Ramos (cell line): ENCODE measurements at regions not wholly inside any gene's neighbourhood (a gene's known extent, or its start where the extent isn't known, plus 50 kb on each side); places are given as distances from the start of the nearest gene placed in this dataset.
"Not testable (repeated sequence)": the region's sequence is repeated elsewhere in the genome, so short reads cannot be mapped to it uniquely, and the experiment has no call there.

Source experiments
- in situ Hi-C: fragments of 300-500 bp; cut with MboI; formaldehyde crosslinking; loops from one replicate; pipeline ENCODE4 v1.14.3; 2022; ENCODE audit warnings: low sequenced_read_pairs; ENCODE audit not compliant: unreplicated experiment

DNA sequence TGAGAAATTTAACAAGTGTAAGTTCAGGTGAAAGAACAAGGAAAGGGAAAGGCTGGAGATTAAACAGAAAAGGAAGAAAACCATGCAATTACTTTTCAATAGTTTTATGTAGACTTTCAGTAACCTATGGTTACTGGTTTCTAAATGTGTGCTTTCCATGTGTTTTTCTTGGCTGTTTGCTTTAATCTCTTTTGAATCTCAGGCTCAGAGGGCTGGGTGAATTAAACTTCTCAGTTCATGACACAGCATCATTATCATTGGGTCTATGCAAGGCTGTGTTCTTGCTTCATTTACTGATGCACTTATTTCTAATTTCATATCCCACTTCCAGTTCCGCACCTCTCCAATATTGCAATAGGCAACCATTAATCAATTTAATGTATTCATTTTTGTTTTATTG, 266.5 kb upstream of the UGT8 start:
- in situ Hi-C loops, result no loop called here

DNA sequence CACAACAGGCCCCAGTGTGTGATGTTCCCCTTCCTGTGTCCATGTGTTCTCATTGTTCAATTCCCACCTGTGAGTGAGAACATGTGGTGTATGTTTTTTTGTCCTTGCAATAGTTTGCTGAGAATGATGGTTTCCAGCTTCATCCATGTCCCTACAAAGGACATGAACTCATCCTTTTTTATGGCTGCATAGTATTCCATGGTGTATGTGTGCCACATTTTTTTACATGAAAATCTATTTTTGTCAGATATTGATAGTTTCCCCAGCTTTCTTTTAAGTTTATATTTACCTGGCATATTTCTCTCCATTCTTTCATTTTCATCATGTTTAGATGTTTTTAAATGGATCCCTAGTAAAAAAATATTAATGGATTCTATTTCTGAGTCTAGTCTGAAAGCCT, 264.2 kb upstream of the UGT8 start:
- in situ Hi-C loops, result not testable (repeated sequence)

DNA sequence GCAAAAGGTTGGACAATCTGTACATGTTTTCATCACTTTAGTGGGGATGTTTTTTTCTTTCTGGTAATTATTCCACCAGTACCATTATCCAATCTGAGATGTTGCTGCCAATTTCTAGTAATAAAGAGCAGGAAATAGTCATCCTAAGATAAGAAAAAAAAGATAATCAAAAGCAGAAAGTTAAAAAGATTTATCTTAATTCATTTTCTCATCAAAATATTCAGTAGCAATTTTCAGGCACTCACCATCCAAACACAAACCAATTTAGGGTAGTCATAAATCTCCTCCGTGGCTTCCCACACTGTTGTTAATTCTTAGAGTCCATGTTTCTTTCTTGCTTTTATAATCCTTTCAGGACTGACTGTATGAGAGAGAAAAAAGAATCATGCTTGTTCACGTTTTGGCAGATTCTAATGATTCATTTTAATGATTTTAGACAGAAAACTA, 263.7 kb upstream of the UGT8 start:
- in situ Hi-C loops, result no loop called here

GRCh38 chr4:114335339-114335738, 263.3 kb upstream of the UGT8 start:
- in situ Hi-C loops, result no loop called here

- in situ Hi-C loops, result no loop called here
Observed at GRCh38 chr4:114343015-114343414, 255.6 kb upstream of the UGT8 start.

DNA sequence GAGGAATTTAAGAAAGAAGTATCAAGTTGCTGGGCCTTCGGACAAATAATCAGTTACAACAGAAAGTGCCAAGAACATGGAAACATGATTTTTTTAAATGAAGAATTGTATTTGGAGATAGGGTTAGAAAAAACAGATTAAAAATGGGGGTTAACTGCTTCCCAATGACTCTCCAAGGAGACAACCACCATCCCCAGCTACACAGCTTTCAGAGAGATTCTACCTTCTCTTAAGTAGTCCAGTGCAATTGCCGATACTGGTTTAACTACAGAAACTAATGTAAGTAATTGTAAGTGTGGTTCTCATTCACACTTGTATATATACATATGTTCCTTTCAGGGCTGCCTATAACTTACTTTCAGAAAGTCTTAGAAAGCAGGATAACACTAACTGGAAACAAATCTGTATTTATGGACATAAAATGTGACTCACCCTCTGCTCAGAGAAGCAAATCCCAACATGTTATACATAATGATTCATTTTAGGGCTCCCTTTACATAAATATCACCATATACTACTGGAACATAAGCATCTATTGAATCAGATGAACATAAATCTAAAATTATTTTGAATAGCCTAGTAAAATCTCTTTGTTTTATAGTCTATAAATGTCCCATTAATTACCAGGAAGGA, 248.9 kb upstream of the UGT8 start:
- in situ Hi-C loops, result no loop called here

- in situ Hi-C loops, result no loop called here
Observed at GRCh38 chr4:114358901-114359300, 239.7 kb upstream of the UGT8 start.

DNA sequence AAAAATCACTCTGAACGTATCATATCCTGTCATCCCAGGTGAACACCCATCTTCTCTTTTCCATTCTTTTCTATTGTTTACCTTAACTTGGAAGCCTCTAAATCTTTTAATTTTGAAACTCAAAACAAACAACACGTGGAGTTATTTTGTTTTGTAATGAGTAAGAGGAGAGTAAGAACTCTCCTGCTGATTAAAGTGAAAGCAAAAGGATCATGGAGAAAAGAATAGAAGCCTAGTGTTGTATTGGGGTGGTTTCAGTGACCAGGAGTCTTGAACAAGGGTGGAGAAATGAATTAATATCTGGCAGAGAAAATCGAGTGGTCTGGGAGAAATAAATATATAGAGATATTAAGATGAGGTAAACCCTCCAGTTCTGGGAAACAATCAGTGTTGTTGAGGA, 237.4 kb upstream of the UGT8 start:
- in situ Hi-C loops, result no loop called here

- in situ Hi-C loops, result no loop called here
Observed at GRCh38 chr4:114364857-114365256, 233.8 kb upstream of the UGT8 start.

GRCh38 chr4:114365591-114365990, 233.0 kb upstream of the UGT8 start:
- in situ Hi-C loops, result no loop called here

DNA sequence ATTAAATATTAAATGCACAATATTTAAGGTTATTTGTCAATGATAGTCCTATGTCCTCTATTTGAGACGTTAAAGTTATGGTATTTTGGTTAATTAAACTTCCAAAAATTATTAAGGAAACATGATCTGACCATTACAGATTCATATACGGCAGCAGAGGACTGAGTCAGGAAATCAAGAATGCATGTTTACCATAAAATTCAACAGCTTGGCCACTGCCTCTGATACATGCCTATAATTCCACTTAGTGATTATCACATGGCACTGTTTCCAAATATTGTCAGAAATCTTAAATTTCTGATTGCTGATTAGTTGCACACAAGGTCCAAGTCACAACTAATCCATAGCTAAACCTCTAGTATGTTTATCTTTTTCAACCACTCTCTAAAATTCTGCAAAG, 232.2 kb upstream of the UGT8 start:
- in situ Hi-C loops, result no loop called here

GRCh38 chr4:114368751-114369150, 229.9 kb upstream of the UGT8 start:
- in situ Hi-C loops, result no loop called here

- in situ Hi-C loops, result no loop called here
Observed at GRCh38 chr4:114373508-114373907, 225.1 kb upstream of the UGT8 start.

GRCh38 chr4:114378305-114378903, 220.2 kb upstream of the UGT8 start:
- in situ Hi-C loops, result no loop called here

GRCh38 chr4:114383067-114383466, 215.5 kb upstream of the UGT8 start:
- in situ Hi-C loops, result loop anchor here (10.0 kb wide), 2 partner anchors 312 to 988 kb away; no protein-coding TSS in a partner anchor

DNA sequence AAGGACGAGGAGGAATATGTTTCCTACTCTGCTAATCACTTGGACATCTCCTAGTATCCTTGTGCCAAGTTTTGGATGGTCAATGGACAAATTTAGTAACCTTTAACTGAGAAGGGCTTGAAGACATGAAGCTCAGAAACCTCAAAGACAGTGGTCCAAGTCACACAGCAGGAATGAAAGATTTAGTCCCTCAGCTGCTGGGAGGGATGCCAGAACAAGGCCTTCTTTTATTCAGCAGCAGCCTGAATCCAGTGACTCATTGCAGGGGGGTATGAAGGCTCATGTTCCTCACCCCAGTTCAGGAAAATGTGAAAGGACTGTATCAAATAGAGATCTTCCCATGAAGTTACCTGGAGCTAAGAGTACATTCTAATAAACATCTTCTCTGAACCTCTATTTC, 214.9 kb upstream of the UGT8 start:
- in situ Hi-C loops, result loop anchor here (10.0 kb wide), 2 partner anchors 311 to 989 kb away; no protein-coding TSS in a partner anchor

- in situ Hi-C loops, result loop anchor here (10.0 kb wide), 2 partner anchors 310 to 990 kb away; no protein-coding TSS in a partner anchor
Observed at GRCh38 chr4:114384629-114385028, 214.0 kb upstream of the UGT8 start.

DNA sequence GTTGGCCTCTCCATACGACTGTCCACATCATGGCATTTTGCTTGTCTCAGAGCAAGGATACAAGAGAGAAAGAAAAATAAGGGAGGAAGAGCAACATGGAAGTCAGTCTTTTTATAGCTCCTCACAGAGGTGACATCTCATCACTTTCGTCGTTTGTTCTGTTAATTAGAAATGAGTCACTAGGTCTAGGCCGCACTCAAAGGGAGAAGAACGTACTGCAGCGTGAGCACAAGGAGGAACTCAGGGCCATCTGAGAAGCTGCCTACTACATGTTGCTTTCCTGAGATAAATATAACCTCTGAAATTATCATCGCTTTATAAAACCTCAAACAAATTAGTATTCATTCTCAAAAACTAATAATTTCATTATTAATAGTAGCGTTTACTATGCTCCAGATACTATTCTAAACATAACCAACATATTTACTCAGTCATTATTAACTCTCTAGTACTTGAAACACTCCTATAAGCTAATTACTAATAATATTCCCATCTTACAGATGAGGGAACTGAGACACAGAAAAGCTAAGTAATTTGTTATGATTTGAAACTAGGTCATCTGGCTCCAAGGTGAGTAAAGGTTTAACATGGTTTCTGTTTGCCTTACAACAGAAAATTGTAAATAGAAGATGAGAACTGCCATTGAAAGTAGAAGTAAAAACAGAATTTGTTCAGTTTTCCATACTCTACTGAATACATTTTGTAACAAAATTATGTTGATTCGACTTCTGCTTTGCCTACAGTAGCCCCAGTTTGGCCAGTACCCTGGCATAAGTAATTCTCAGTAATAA, 213.2 kb upstream of the UGT8 start:
- in situ Hi-C loops, result loop anchor here (10.0 kb wide), 2 partner anchors 309 to 991 kb away; no protein-coding TSS in a partner anchor

DNA sequence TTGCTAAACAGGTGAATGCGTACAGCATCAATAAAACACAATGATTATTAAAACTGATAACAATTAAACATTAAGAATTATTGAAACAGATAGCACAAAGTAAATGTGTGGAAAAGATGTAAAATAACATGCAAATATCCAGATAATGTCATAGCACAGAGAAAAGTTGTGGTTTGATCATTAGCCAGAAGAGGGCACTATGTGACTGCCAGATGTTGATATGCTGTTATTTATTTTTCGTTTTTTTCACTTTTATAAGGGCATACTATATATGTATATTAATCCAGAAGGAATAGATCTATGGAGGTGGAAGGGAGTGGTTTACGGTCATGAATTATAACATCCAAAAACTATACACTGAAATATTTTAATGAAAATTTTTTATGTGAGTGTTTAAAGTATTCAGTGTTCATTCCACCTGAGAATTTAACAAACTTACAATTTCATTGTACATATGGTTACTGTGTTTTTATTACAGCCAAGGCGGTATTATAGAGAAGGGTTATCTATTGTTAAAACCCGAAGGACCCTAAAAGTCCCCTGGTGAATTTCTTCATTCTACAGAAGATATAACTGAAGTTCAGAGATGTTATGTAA, 211.9 kb upstream of the UGT8 start:
- in situ Hi-C loops, result loop anchor here (10.0 kb wide), 2 partner anchors 308 to 992 kb away; no protein-coding TSS in a partner anchor

- in situ Hi-C loops, result loop anchor here (10.0 kb wide), 2 partner anchors 306 to 994 kb away; no protein-coding TSS in a partner anchor
Observed at GRCh38 chr4:114389070-114389685, 209.4 kb upstream of the UGT8 start.
